HEK293 (cell line): ENCODE measurements at regions not wholly inside any gene's neighbourhood (a gene's known extent, or its start where the extent isn't known, plus 50 kb on each side); places are given as distances from the start of the nearest gene placed in this dataset.

Source experiments
- CTCF ChIA-PET: fragments of 350-600 bp; formaldehyde crosslinking; extraction: SDS; loops from one replicate; lab custom pipeline; 2021; ENCODE audit warnings: antibody characterized with exemption; lab: Yijun Ruan, JAX
- POLR2A ChIA-PET: fragments of 300-600 bp; formaldehyde crosslinking; extraction: SDS; loops from one replicate; lab custom pipeline; 2020; ENCODE audit warnings: antibody characterized with exemption, inconsistent platforms; lab: Yijun Ruan, JAX
- H3K27ac ChIP-seq: fragments of 200-500 bp; sonication (Bioruptor generic); 2 replicates; pipeline ENCODE4 v1.5.1; 2014; ENCODE audit warnings: low read depth, low read length, control low read depth, inconsistent platforms; ENCODE audit errors: extremely low read depth
- H3K36me3 ChIP-seq, 2 experiments: fragments of 200-500 bp in 1 of 2; sonication (Bioruptor generic) in 1 of 2; 1 replicate in 1 of 2; 2 replicates in 1 of 2; pipeline ENCODE4 v1.5.1; 2014 to 2017; ENCODE audit warnings: inconsistent platforms in 2 of 2, low read length in 2 of 2; ENCODE audit not compliant: control insufficient read depth in 2 of 2, insufficient read depth in 1 of 2
- H3K4me1 ChIP-seq: fragments of 200-500 bp; sonication (Bioruptor generic); 2 replicates; pipeline ENCODE4 v1.5.1; 2014; ENCODE audit warnings: mild to moderate bottlenecking, low read length, inconsistent platforms; ENCODE audit not compliant: control insufficient read depth, insufficient read depth
- H3K4me3 ChIP-seq: 2 replicates; pipeline ENCODE4 v1.5.1; 2011; ENCODE audit warnings: low read depth, mild to moderate bottlenecking, control low read depth, low read length, moderate library complexity
- H3K9me3 ChIP-seq: fragments of 200-500 bp; sonication (Bioruptor generic); 2 replicates; pipeline ENCODE4 v1.5.1; 2014; ENCODE audit warnings: low read depth, low read length, inconsistent platforms; ENCODE audit not compliant: control insufficient read depth, insufficient read depth
- GLI4 ChIP-seq: fragments of 450-650 bp; formaldehyde crosslinking; IDR thresholded peaks from 2 replicates; pipeline ENCODE4 v1.5.1; 2016; ENCODE audit warnings: missing biosample characterization, missing genetic modification characterization
- HIC1 ChIP-seq: fragments of 450-650 bp; formaldehyde crosslinking; IDR thresholded peaks from 2 replicates; pipeline ENCODE4 v1.5.1; 2016; ENCODE audit warnings: missing biosample characterization, missing genetic modification characterization
- HOXA7 ChIP-seq: sonication (generic); formaldehyde crosslinking; IDR thresholded peaks from 2 replicates; pipeline ENCODE4 v1.8.1; 2022; ENCODE audit warnings: missing genetic modification reagents, borderline replicate concordance
- IKZF3 ChIP-seq: fragments of 450-650 bp; IDR thresholded peaks from 2 replicates; pipeline ENCODE4 v1.5.0; 2018; ENCODE audit warnings: missing biosample characterization, mild to moderate bottlenecking, missing genetic modification characterization, moderate library complexity
- MZF1 ChIP-seq: fragments of 450-650 bp; formaldehyde crosslinking; IDR thresholded peaks from 2 replicates; pipeline ENCODE4 v1.5.1; 2017; ENCODE audit warnings: missing biosample characterization, missing genetic modification characterization, borderline replicate concordance
- PRDM10 ChIP-seq: fragments of 450-650 bp; formaldehyde crosslinking; IDR thresholded peaks from 2 replicates; pipeline ENCODE4 v1.5.1; 2016; ENCODE audit warnings: missing biosample characterization, missing genetic modification characterization
- PRDM4 ChIP-seq: fragments of 450-650 bp; formaldehyde crosslinking; IDR thresholded peaks from 2 replicates; pipeline ENCODE4 v1.5.1; 2017; ENCODE audit warnings: missing biosample characterization, missing genetic modification characterization
- REPIN1 ChIP-seq: fragments of 450-650 bp; formaldehyde crosslinking; IDR thresholded peaks from 2 replicates; pipeline ENCODE4 v1.5.1; 2017; ENCODE audit warnings: missing biosample characterization, missing genetic modification characterization, low read depth
- SCRT2 ChIP-seq: fragments of 450-650 bp; formaldehyde crosslinking; IDR thresholded peaks from 2 replicates; pipeline ENCODE4 v1.5.1; 2016; ENCODE audit warnings: missing biosample characterization, missing genetic modification characterization
- ZNF133 ChIP-seq: fragments of 450-650 bp; formaldehyde crosslinking; IDR thresholded peaks from 2 replicates; pipeline ENCODE4 v1.5.1; 2016; ENCODE audit warnings: missing biosample characterization, missing genetic modification characterization
- ZNF214 ChIP-seq: fragments of 450-650 bp; formaldehyde crosslinking; IDR thresholded peaks from 2 replicates; pipeline ENCODE4 v1.5.1; 2017; ENCODE audit warnings: missing biosample characterization, mild to moderate bottlenecking, missing genetic modification characterization, borderline replicate concordance
- ZNF248 ChIP-seq: fragments of 450-650 bp; formaldehyde crosslinking; IDR thresholded peaks from 2 replicates; pipeline ENCODE4 v1.5.1; 2017; ENCODE audit warnings: missing biosample characterization, missing genetic modification characterization
- ZNF26 ChIP-seq: fragments of 450-650 bp; formaldehyde crosslinking; IDR thresholded peaks from 2 replicates; pipeline ENCODE4 v1.5.1; 2016; ENCODE audit warnings: missing biosample characterization, missing genetic modification characterization
- ZNF274 ChIP-seq, 2 experiments: fragments of 200-500 bp in 1 of 2; fragments of 450-650 bp in 1 of 2; sonication (Bioruptor generic) in 1 of 2; formaldehyde crosslinking in 1 of 2; IDR thresholded peaks; 2 replicates each; pipeline versions ENCODE4 v1.5.1 to v1.6.1; 2014 to 2016; ENCODE audit warnings: borderline replicate concordance in 1 of 2, inconsistent platforms in 1 of 2, low read length in 1 of 2, missing biosample characterization in 1 of 2, missing genetic modification characterization in 1 of 2
- ZNF426 ChIP-seq: fragments of 450-650 bp; formaldehyde crosslinking; IDR thresholded peaks from 2 replicates; pipeline ENCODE4 v1.5.1; 2017; ENCODE audit warnings: missing biosample characterization, missing genetic modification characterization, mild to moderate bottlenecking, inconsistent platforms, moderate library complexity
- ZNF488 ChIP-seq: fragments of 450-650 bp; formaldehyde crosslinking; IDR thresholded peaks from 2 replicates; pipeline ENCODE4 v1.5.1; 2016; ENCODE audit warnings: missing biosample characterization, missing genetic modification characterization
- ZNF521 ChIP-seq: fragments of 450-650 bp; formaldehyde crosslinking; IDR thresholded peaks from 2 replicates; pipeline ENCODE4 v1.5.1; 2017; ENCODE audit warnings: missing biosample characterization, mild to moderate bottlenecking, missing genetic modification characterization
- ZNF530 ChIP-seq: fragments of 450-650 bp; formaldehyde crosslinking; IDR thresholded peaks from 2 replicates; pipeline ENCODE4 v1.5.1; 2016; ENCODE audit warnings: low read depth, missing biosample characterization, missing genetic modification characterization
- ZNF561 ChIP-seq: fragments of 450-650 bp; IDR thresholded peaks from 2 replicates; pipeline ENCODE4 v1.5.1; 2018; ENCODE audit warnings: missing biosample characterization, missing genetic modification characterization, borderline replicate concordance
- ZNF610 ChIP-seq: fragments of 450-650 bp; formaldehyde crosslinking; IDR thresholded peaks from 2 replicates; pipeline ENCODE4 v1.5.1; 2016; ENCODE audit warnings: missing biosample characterization, missing genetic modification characterization, borderline replicate concordance
- ZNF621 ChIP-seq: fragments of 450-650 bp; formaldehyde crosslinking; IDR thresholded peaks from 2 replicates; pipeline ENCODE4 v1.5.1; 2017; ENCODE audit warnings: missing biosample characterization, missing genetic modification characterization
- ZNF837 ChIP-seq: fragments of 450-650 bp; formaldehyde crosslinking; IDR thresholded peaks from 2 replicates; pipeline ENCODE4 v1.5.1; 2016; ENCODE audit warnings: missing biosample characterization, missing genetic modification characterization

- no peaks in the 10 kb centered on the region for H3K36me3 ChIP-seq
- TF ChIP-seq ZNF488 (tag by site-specific recombination) (no peak), ZNF248 (no peak), ZNF133 (tag by site-specific recombination) (no peak), MZF1 (tag by site-specific recombination) (no peak), ZNF837 (no peak), GLI4 (tag by site-specific recombination) (no peak), REPIN1 (no peak), PRDM10 (tag by site-specific recombination) (no peak), ZNF530 (tag by site-specific recombination) (no peak), ZNF214 (no peak), ZNF274 (IDR thresholded peaks at IDR 0.05; ENCODE audit: low read length) (no peak), ZNF274 (tag by site-specific recombination; IDR thresholded peaks at IDR 0.05; ENCODE audit: borderline replicate concordance) (no peak), ZNF610 (tag by site-specific recombination) (no peak), HOXA7 (CRISPR knock-in tag) (no peak), PRDM4 (tag by site-specific recombination) (no peak)
- TF ChIP-seq, all 188 proteins: peak for 0
- H3K4me3 ChIP-seq: no peak overlapping the region
- POLR2A ChIA-PET: no interaction called here
- no peak overlapping the region for H3K27ac ChIP-seq
- no peaks in the 10 kb centered on the region for H3K4me1 ChIP-seq
- CTCF ChIA-PET: no interaction called here
- H3K9me3 ChIP-seq: no peaks in the 10 kb centered on the region
These were observed 80.3 kb upstream of the WNT4 start for GRCh38 chr1:22223176-22223575.

- no peaks in the 10 kb centered on the region for H3K9me3 ChIP-seq
- TF ChIP-seq HIC1 (tag by site-specific recombination) (no peak), ZNF521 (tag by site-specific recombination) (no peak), ZNF561 (tag by site-specific recombination) (no peak), IKZF3 (tag by site-specific recombination) (no peak), ZNF26 (tag by site-specific recombination) (no peak), ZNF621 (tag by site-specific recombination) (no peak), SCRT2 (tag by site-specific recombination) (no peak), ZNF426 (tag by site-specific recombination) (no peak)
- TF ChIP-seq, all 188 proteins: peak for 0
- POLR2A ChIA-PET: no interaction called here
- Histone ChIP-seq H3K36me3 (no peaks in the 10 kb centered on the region), H3K4me3 (no peak overlapping the region), H3K27ac (no peak overlapping the region), H3K4me1 (no peaks in the 10 kb centered on the region)
- CTCF ChIA-PET: no interaction called here
These were observed 81.2 kb upstream of the WNT4 start for GRCh38 chr1:22224091-22224490.
